ENCODE measurements at regions not wholly inside any gene's neighbourhood (a gene's known extent, or its start where the extent isn't known, plus 50 kb on each side); places are given as distances from the start of the nearest gene placed in this dataset.

GRCh38 chr20:57791178-57791962 lies 81.6 kb upstream of the PMEPA1 start (continued):
- TF ChIP-seq CBX8 (IDR thresholded peaks at IDR 0.05): no peak
- no peak for TF ChIP-seq EP300 (IDR thresholded peaks at IDR 0.05)
- TF ChIP-seq HOXA7 (CRISPR knock-in tag; IDR thresholded peaks at IDR 0.05): no peak
- TF ChIP-seq RCOR1 (IDR thresholded peaks at IDR 0.05; ENCODE audit: low read depth, low read length): no peak
- no peak for TF ChIP-seq FOXS1 (CRISPR knock-in tag; IDR thresholded peaks at IDR 0.05)

- ChIA-PET CTCF (interaction anchor here (1.0 to 1.3 kb wide), 2 partner anchors 9 to 13 kb away, joined by 3 to 4 read pairs; no protein-coding TSS in a partner anchor), POLR2A (no interaction called here)
- H3K9me3 ChIP-seq: no peaks in the 10 kb centered on the region
- no peak for FAIRE-seq
- TF ChIP-seq MYC (IDR thresholded peaks at IDR 0.05; ENCODE audit: borderline replicate concordance, low read length) (no peak), FOSB (CRISPR knock-in tag; IDR thresholded peaks at IDR 0.05) (no peak), POLR2AphosphoS2 (conservative IDR thresholded peaks at IDR 0.05; ENCODE audit: low read length) (no peak), SMC3 (IDR thresholded peaks at IDR 0.05) (no peak), NR3C1 (IDR thresholded peaks at IDR 0.05) (no peak), CHD2 (IDR thresholded peaks at IDR 0.05; ENCODE audit: low read length, partially characterized antibody) (no peak), NFE2L2 (conservative IDR thresholded peaks at IDR 0.05; ENCODE audit: low read length) (no peak), RNF2 (IDR thresholded peaks at IDR 0.05; ENCODE audit: borderline replicate concordance, low read depth) (no peak), EHF (CRISPR knock-in tag; IDR thresholded peaks at IDR 0.05) (no peak), JUNB (IDR thresholded peaks at IDR 0.05) (no peak), NPAS2 (CRISPR knock-in tag; IDR thresholded peaks at IDR 0.05; ENCODE audit: borderline replicate concordance) (no peak), CBX8 (IDR thresholded peaks at IDR 0.05) (no peak), KDM5A (IDR thresholded peaks at IDR 0.05) (no peak), EHMT2 (IDR thresholded peaks at IDR 0.05; ENCODE audit: low read depth) (no peak), HOXB5 (CRISPR knock-in tag; IDR thresholded peaks at IDR 0.05) (no peak), PHF8 (IDR thresholded peaks at IDR 0.05; ENCODE audit: borderline replicate concordance, low read depth) (no peak)
- TF ChIP-seq, protein P1, sequence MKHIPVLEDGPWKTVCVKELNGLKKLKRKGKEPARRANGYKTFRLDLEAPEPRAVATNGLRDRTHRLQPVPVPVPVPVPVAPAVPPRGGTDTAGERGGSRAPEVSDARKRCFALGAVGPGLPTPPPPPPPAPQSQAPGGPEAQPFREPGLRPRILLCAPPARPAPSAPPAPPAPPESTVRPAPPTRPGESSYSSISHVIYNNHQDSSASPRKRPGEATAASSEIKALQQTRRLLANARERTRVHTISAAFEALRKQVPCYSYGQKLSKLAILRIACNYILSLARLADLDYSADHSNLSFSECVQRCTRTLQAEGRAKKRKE (CRISPR knock-in tag; IDR thresholded peaks at IDR 0.05; ENCODE audit: low read depth): no peak
- H3K27ac ChIP-seq: peak overlapping the region in 1 of 2 experiments; percentile 49; a peak in 3 of 6 replicates
- no peak for ATAC-seq
- H3K4me3 ChIP-seq: no peak overlapping the region
- H3K4me2 ChIP-seq: no peak overlapping the region
- H3K4me1 ChIP-seq: peaks cover 28% of the 10 kb centered on the region
- DNase-seq (ENCODE audit: low read depth in 1 of 2, low spot score in 1 of 2): no peak
- 57% methylated on average over 8 of the region's 8 CpGs for WGBS (ENCODE audit: missing lambda C conversion rate)
Observed at GRCh38 chr20:57790176-57790575, 80.4 kb upstream of the PMEPA1 start.

DNA sequence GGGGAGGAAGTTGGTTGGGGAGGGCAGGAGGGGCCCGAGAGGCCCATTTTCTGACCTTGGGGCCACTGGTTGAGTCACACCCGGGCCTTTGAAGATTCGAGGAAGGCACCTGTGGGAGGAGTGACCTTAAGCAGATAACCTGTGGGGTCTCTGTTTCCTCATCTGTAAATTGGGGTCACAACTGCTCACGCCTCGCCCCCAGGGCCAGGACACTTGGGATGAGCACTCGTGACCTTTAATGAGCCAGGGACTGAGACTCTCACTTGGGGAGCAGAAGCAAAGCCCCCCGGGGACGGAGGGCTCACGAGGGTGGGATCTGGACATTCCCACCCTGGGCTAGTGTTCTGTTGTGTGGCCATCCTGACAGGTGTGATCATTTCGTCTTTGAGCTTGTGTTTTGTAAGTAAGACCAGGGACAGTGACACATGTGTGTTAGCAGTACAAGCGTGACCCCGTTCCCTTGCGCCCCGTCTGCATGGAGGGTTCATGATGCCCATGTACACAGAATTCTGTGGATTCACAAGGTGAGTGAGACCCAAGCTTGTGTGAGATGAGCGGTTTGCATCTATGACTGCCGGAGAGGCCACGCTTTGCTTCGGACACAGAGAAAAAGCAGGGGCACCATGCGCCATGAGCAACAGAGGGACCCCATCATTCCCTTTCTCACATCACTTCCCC lies 79.3 kb upstream of the PMEPA1 start:
- peaks cover 23% of the 10 kb centered on the region for H3K4me1 ChIP-seq
- no peaks in the 10 kb centered on the region for H3K9me3 ChIP-seq
- H3K4me3 ChIP-seq: no peak overlapping the region
- FAIRE-seq (no peak), DNase-seq (ENCODE audit: low read depth in 1 of 2, low spot score in 1 of 2) (no peak), ATAC-seq (no peak)
- no peak overlapping the region for H3K4me2 ChIP-seq
- ChIA-PET CTCF (no interaction called here), POLR2A (no interaction called here)
- H3K27ac ChIP-seq: peak overlapping the region; percentile 20 to 71; a peak in 3 of 6 replicates
- TF ChIP-seq HDAC2 (IDR thresholded peaks at IDR 0.05): no peak
- 82% methylated on average over 19 of the region's 19 CpGs for WGBS (ENCODE audit: missing lambda C conversion rate)

Data from A549 (cell line).